ENCODE measurements at regions not wholly inside any gene's neighbourhood (a gene's known extent, or its start where the extent isn't known, plus 50 kb on each side); places are given as distances from the start of the nearest gene placed in this dataset.

GRCh38 chr10:21166557-21167287, 269.6 kb upstream of the NEBL start:
- no peak for DNase-seq

DNA sequence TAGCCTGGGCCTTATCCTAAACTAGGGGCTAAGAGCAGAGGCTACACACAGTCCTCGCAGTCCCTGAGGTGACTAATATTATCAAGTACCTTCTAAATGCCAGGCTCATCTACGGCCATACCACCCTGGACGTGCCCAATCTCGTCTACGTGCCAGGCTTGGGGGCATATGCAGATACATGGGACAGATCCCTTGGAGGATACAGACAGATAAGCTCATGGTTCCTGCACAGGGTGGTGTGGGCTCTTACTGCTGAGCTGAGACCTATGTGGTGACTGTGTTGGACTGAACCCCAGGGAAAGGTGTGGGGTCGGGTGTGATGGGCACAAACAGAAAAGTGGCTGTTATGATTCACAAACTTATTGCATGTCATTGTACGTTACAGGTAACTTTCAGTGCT, 268.4 kb upstream of the NEBL start:
- no peak for DNase-seq

DNA sequence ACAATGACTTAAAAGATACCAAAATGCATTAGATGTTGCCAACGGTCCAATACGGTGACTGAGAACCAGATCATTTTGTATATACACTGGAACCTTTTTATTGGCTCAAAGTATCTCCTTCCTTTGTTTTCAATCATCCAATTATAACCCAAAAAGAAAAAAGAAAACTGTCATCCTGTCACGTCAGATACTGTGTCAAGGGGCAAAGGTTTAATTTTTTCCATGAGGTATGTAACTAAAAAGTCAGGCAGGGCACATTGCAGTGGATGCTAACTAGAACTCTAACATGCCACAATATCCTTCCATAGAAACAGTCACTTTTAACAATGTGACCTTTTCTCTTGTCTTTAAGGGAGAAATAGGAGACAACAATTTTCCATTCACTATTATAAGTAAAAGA, 267.6 kb upstream of the NEBL start:
- no peak for DNase-seq

- DNase-seq, result no peak
These were observed 265.8 kb upstream of the NEBL start for GRCh38 chr10:21162948-21163347.

- no peak for DNase-seq
These were observed 264.5 kb upstream of the NEBL start for GRCh38 chr10:21161647-21162046.

DNA sequence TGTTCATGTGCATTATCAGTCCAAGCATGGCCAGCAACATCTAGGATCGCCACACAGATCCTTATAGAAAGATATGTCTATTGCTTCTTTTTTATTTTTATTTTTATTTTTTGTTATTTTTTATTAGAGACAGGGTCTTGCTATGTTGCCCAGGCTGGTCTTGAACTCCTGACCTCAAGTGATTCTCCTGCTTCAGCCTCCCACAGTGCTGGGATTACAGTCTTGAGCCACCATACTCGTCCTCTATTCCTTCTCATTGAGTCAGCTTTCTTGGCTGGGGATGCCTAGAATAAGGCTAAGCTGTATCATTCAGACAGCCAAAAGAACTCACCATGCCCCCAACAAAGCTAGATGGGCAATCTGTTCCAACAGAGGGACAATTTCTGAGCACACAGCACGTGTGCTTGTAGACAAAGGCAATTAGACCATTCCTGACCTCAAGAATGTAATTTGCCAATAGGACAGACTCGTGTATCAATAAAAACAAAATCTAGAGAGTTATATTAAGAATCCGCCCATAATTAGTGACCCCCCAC, 264.0 kb upstream of the NEBL start:
- DNase-seq, result no peak

GRCh38 chr10:21160116-21160515, 263.0 kb upstream of the NEBL start:
- DNase-seq, result no peak

DNA sequence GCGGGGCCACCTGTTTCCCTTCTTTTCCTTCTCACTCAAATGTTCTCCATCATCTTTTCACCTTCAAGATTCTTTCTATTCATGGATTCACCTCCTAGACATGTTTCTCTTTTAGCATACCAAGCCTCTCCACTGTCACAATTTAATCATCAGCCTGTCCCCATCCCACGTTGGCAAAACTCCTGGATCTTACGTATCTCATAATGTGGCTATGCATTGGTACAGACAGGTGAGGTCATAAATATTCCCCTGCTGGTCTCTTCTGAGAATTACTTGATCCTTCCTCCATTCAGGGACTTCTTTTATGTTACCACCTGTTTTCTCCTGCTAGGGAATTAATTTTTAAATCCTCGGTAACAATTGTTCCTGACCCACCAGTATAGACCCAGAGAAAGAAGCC, 262.6 kb upstream of the NEBL start:
- DNase-seq, result no peak

GRCh38 chr10:21158301-21158700, 261.2 kb upstream of the NEBL start:
- DNase-seq, result no peak

GRCh38 chr10:21157664-21158063, 260.6 kb upstream of the NEBL start:
- DNase-seq, result no peak

- DNase-seq, result no peak
These were observed 253.1 kb upstream of the NEBL start for GRCh38 chr10:21150166-21150565.

GRCh38 chr10:21146436-21146789, 249.3 kb upstream of the NEBL start:
- no peak for DNase-seq

GRCh38 chr10:21145751-21146435, 248.8 kb upstream of the NEBL start:
- no peak for DNase-seq

DNA sequence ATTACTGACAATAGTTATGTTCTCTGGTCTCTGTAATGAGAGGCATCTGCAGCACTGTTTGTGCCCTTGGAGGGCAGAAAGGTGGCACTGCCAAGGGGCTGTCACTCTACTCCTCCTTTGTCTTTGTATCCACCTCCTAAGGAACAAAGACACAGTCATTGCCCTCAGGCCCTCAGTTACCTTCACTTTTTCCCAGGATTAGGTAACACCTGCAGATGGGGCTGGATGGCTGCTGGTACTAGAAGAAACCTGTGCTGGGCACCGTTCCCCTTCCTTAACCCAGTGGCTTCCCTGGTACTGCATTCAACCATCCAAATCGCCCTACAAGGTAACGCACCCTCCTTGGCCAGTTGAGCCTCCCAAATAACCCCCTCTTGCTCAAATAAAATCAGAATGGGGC, 246.9 kb upstream of the NEBL start:
- no peak for DNase-seq

- DNase-seq, result no peak
These were observed 244.9 kb upstream of the NEBL start for GRCh38 chr10:21141946-21142492.

DNA sequence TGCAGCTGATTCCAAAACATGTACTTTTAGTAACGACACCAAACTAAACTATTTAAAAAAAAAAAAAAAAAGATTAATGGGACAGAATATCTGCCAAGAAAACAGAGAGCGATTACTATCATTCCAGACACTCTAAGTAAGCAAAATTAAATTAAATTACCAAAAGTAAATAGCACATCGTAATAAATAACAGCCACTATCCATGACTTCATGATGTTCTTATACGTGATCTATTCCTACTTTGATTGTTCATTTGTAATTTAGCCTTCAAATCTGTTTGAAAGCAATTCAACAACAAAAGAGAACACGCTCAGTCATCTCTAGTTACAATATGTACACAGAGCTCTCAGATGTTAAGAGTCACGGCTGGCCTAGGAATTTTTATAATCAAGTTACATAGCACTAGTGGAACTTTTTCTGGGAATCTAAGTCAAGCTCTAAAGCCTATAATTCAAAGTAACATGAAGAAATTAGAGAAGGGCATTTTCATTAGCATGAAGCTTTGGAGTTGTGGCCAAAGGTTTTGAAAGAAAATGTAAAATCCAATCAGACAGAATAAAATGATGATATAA, 241.7 kb upstream of the NEBL start:
- no peak for DNase-seq

DNA sequence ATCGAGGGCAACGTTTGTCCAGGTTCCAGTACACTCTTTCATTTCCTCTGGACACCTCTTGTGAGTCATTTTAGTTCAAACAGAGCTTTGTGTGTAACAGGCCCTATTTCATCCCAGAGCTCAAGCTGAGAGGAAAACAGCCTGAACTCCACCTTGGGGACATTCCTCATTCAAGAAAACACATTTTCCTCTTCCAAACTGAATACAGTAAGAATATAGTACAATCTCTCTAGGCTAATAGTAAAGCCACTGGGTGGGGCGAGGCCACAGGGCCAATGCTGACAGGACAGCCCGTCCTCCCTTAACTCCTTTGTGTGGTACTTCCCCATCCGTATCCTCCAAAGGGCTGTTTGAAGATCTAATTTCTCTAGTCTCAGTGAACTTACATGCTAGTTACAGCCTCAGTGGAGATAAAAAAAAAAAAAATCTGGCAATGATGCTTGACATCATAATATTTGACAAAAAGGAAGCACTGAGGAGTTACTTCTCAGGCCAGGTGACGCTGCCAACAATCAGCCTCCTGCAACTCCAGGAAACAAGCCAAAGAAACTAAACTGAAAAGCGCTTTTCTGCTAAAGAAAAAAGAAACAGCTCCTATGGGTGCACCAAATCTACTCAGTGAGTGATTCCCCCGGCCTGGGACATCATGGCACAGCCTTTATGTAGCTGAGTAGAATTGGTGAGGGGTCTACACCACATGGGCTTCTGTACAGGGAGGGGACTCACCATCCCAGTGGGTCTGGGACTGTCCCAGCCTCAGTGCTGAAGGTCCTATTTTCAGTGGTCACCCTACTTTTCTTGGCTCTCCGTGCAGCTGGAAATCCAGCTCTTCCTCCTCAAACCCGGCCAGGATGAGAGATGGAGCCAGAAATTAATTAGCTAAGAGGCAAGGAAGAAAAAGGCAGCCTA, 238.2 kb upstream of the NEBL start:
- no peak for DNase-seq

DNA sequence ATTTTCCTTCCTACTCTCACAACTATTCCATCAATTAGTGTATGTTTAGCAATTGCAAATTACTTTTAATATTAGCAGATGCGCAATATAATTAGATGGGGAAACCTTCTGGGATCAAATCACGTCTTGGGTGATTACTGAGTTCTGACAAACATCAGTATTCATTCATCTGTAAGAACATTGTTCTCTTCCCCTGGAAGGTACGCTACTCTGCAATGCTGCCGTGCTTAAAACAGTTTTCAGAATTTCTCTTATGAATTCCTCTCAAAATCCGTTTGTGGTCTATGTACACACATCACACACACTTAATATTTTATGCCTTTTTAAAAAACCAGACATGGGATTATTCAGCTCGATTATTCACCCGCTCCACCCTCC, 237.5 kb upstream of the NEBL start:
- no peak for DNase-seq

DNA sequence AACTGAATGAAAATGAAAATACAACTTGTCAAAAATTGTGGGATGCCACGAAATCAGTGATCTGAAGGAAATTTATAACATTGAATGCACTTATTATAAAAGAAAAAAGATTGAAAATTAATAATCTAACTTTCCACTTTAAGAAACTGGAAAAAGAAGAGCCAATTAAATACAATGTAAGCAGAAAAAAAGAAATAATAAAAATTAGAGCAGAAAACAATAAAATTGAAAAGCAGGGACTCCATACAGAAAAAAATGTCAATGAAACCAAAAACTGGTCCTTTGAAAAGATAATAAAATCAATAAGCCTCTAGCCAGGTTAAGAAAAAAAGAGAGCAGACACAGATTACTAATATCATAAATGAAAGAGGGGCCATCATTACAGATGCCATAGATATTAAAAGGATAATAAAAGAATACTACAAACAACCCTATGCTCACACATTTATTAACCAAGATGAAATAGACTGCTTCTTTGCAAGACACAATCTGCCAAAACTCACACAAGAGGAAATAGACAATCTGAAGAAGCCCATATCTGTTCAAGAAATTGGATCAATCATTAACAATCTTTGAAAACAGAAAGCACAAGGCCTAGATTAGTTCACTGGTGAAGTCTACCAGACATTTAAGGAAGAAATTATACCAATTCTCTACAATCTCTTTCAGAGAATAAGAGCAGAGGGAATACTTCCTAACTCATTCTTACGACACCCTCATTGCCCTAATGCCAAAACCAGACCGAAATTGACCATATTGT, 233.8 kb upstream of the NEBL start:
- no peak for DNase-seq

DNA sequence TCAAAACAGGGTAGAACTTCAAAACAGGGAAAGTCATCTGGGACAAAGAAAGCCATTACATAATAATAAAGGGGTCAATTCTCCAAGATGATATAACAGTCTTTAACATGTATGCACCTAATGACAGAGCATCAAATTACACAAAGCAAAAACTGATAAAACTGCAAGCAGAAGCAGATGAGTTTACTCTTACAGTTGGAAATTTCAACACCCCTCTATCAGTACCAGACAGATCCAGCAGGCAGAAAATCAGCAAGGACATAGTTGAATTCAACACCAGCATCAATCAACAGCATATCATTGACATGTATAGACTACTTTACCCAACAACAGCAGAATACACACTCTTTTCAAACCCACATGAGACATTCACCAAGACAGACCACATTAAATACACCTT, 233.0 kb upstream of the NEBL start:
- DNase-seq, result no peak

GRCh38 chr10:21125471-21126228, 228.5 kb upstream of the NEBL start:
- DNase-seq, result no peak
